B cell (primary cell): ENCODE measurements at regions not wholly inside any gene's neighbourhood (a gene's known extent, or its start where the extent isn't known, plus 50 kb on each side); places are given as distances from the start of the nearest gene placed in this dataset.

Experiments
- ATAC-seq: fragments of 200-7000 bp; cut with Tn5 transposase; one replicate; pipeline ENCODE4 v1.10.0; 2021; ENCODE audit warnings: low read depth, mild to moderate bottlenecking, moderate number of reproducible peaks, moderate library complexity
- CTCF ChIA-PET: fragments of 350-600 bp; sonication (Branson Sonifier 250); formaldehyde crosslinking; loops from one replicate; lab custom pipeline; 2021; ENCODE audit warnings: antibody characterized with exemption, inconsistent platforms; lab: Charles Lee
- POLR2A ChIA-PET: fragments of 350-600 bp; sonication (Branson Sonifier 250); formaldehyde crosslinking; loops from one replicate; lab custom pipeline; 2021; ENCODE audit warnings: antibody characterized with exemption; lab: Charles Lee
- DNase-seq: peaks from one replicate; pipeline ENCODE4 v3.0.0; 2013
- H2AFZ ChIP-seq: 2 replicates; pipeline ENCODE4 v1.6.1; 2012; ENCODE audit warnings: mild to moderate bottlenecking, low read depth, low read length; ENCODE audit not compliant: insufficient read depth, poor library complexity, severe bottlenecking
- H3K27ac ChIP-seq, 2 donors: 1 replicate in 1 of 2; 2 replicates in 1 of 2; pipeline ENCODE4 v1.5.1; 2012 to 2013; ENCODE audit warnings: low read length in 2 of 2, mild to moderate bottlenecking in 2 of 2, moderate library complexity in 1 of 2
- H3K27me3 ChIP-seq, 4 experiments: fragments of 200-600 bp in 1 of 4; sonication (generic) in 1 of 4; replicated peaks in 1 of 4; 1 replicate in 2 of 4; 2 replicates in 2 of 4; pipeline versions ENCODE4 v1.6.1 to v1.7.0; 2013 to 2016; ENCODE audit warnings: low read length in 3 of 4, mild to moderate bottlenecking in 2 of 4, mixed read lengths in 1 of 4, moderate library complexity in 1 of 4; ENCODE audit not compliant: insufficient read depth in 4 of 4, control insufficient read depth in 3 of 4; ENCODE audit errors: control extremely low read depth in 1 of 4
- H3K36me3 ChIP-seq, 2 experiments: replicated peaks in 1 of 2; 1 replicate in 1 of 2; 2 replicates in 1 of 2; pipeline versions ENCODE4 v1.6.1 to v1.7.1; 2013; ENCODE audit warnings: low read length in 1 of 2; ENCODE audit not compliant: insufficient read depth in 2 of 2, control insufficient read depth in 1 of 2; ENCODE audit errors: control extremely low read depth in 1 of 2, extremely low read depth in 1 of 2
- H3K4me1 ChIP-seq, 2 donors: fragments of 200-600 bp in 1 of 2; sonication (generic) in 1 of 2; 1 replicate in 1 of 2; 2 replicates in 1 of 2; pipeline versions ENCODE4 v1.5.1 to v1.6.1; 2013 to 2017; ENCODE audit warnings: low read length in 2 of 2; ENCODE audit not compliant: control insufficient read depth in 2 of 2, insufficient read depth in 2 of 2
- H3K4me2 ChIP-seq: replicated peaks from 2 replicates; pipeline ENCODE3; 2012; ENCODE audit warnings: mild to moderate bottlenecking, low read depth, low read length; ENCODE audit not compliant: poor library complexity, severe bottlenecking
- H3K4me3 ChIP-seq, 5 experiments: fragments of 200-600 bp in 1 of 5; sonication (generic) in 1 of 5; 1 replicate in 3 of 5; 2 replicates in 2 of 5; pipeline versions ENCODE4 v1.5.1 to v1.7.0; 2011 to 2016; ENCODE audit warnings: low read length in 4 of 5, mild to moderate bottlenecking in 4 of 5, low read depth in 2 of 5, control low read depth in 1 of 5, moderate library complexity in 1 of 5; ENCODE audit not compliant: insufficient read depth in 1 of 5; ENCODE audit errors: control extremely low read depth in 1 of 5, extremely low read depth in 1 of 5
- H3K79me2 ChIP-seq: fragments of 200-600 bp; sonication (generic); one replicate; pipeline ENCODE4 v1.6.0; 2016; ENCODE audit warnings: low read length; ENCODE audit not compliant: control insufficient read depth, insufficient read depth
- H3K9ac ChIP-seq: fragments of 200-600 bp; sonication (generic); 2 replicates; pipeline ENCODE4 v1.6.1; 2017; ENCODE audit warnings: mild to moderate bottlenecking, low read length, moderate library complexity
- H3K9me3 ChIP-seq, 3 donors: one replicate each; pipeline versions ENCODE4 v1.6.1 to v1.7.1; 2013; ENCODE audit warnings: low read length in 2 of 3; ENCODE audit not compliant: control insufficient read depth in 2 of 3, insufficient read depth in 1 of 3; ENCODE audit errors: control extremely low read depth in 1 of 3
- H4K20me1 ChIP-seq: 2 replicates; pipeline ENCODE4 v1.6.0; 2012; ENCODE audit warnings: mild to moderate bottlenecking, low read length; ENCODE audit not compliant: insufficient read depth, control insufficient read depth, poor library complexity, severe bottlenecking
- H3K27ac Mint-ChIP-seq: one replicate; pipeline ENCODE4 v1.8.0; 2021; ENCODE audit warnings: mixed read lengths
- H3K27me3 Mint-ChIP-seq: one replicate; pipeline ENCODE4 v1.8.0; 2021; ENCODE audit warnings: mixed read lengths
- H3K4me1 Mint-ChIP-seq: one replicate; pipeline ENCODE4 v1.8.0; 2021; ENCODE audit warnings: mixed read lengths
- H3K4me3 Mint-ChIP-seq: one replicate; pipeline ENCODE4 v1.8.0; 2021; ENCODE audit warnings: mixed read lengths
- H3K9me3 Mint-ChIP-seq: one replicate; pipeline ENCODE4 v1.8.0; 2022; ENCODE audit warnings: mixed read lengths; ENCODE audit not compliant: insufficient read depth
- EZH2 ChIP-seq: IDR thresholded peaks from 2 replicates; pipeline ENCODE4 v1.6.1; 2012; ENCODE audit warnings: borderline replicate concordance, low read depth, mild to moderate bottlenecking, moderate library complexity, low read length; ENCODE audit not compliant: insufficient read depth, poor library complexity, severe bottlenecking
- WGBS: methylation state at CpG from one replicate; pipeline ENCODE4 v1.1.5; 2013; ENCODE audit warnings: missing lambda C conversion rate; ENCODE audit not compliant: insufficient coverage; 5-methylcytosine and 5-hydroxymethylcytosine counted together
- intact Hi-C: fragments of 100-400 bp; cut with micrococcal nuclease; formaldehyde crosslinking; loops from one replicate; pipeline ENCODE4 v1.10.0; 2022
- TF ChIP-seq, protein P1 (sequence below): fragments of 200-600 bp; IDR thresholded peaks from one replicate; pipeline ENCODE4 v1.8.0; 2022; ENCODE audit warnings: antibody characterized with exemption, mild to moderate bottlenecking

DNA sequence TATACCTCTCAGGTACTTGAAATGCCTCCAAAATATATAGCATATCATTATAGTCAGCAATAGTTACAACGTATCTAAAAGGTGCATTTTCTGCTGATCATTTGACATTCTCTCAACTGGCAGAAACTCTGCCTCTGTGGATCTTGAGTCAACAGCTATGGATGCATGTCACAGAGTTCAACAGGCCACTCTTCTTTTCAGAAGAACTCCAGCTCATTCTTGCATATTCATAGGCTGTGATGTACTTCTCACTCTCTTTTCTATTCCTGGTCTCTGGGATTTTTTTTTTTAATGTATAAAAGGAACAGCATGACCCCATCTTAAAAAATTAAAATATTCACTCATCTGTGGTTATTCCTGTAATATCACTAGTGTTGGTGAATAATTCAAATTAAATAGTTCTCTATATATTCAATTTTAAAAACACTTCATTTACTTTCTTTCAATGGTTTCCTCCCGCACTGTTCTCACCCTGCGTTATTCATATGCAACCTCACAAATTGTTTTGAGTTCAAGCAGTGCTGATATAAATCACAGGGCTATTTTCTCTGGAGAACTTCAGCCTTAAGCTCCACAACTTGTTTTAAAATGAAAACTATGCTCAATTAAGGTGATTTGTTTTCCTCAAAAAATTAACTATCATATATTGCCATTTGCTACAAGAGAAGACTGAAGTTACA is 1111.2 kb upstream of the ADGRL3 start:
- Histone ChIP-seq H3K36me3 (no peaks in the 10 kb centered on the region), H3K4me2 (no peak overlapping the region), H3K27ac (no peak overlapping the region), H4K20me1 (no peaks in the 10 kb centered on the region), H3K27me3 (no peaks in the 10 kb centered on the region), H3K9me3 (no peaks in the 10 kb centered on the region), H3K4me1 (no peaks in the 10 kb centered on the region), H2AFZ (no peak overlapping the region), H3K4me3 (no peak overlapping the region), H3K9ac (no peak overlapping the region), H3K79me2 (no peaks in the 10 kb centered on the region)
- Mint-ChIP-seq H3K27ac (no peak overlapping the region), H3K4me1 (no peaks in the 10 kb centered on the region), H3K9me3 (no peaks in the 10 kb centered on the region), H3K4me3 (no peak overlapping the region), H3K27me3 (no peaks in the 10 kb centered on the region)
- DNase-seq = no peak
- intact Hi-C loops = no loop called here
- TF ChIP-seq EZH2 = no peak
- TF ChIP-seq, protein P1, sequence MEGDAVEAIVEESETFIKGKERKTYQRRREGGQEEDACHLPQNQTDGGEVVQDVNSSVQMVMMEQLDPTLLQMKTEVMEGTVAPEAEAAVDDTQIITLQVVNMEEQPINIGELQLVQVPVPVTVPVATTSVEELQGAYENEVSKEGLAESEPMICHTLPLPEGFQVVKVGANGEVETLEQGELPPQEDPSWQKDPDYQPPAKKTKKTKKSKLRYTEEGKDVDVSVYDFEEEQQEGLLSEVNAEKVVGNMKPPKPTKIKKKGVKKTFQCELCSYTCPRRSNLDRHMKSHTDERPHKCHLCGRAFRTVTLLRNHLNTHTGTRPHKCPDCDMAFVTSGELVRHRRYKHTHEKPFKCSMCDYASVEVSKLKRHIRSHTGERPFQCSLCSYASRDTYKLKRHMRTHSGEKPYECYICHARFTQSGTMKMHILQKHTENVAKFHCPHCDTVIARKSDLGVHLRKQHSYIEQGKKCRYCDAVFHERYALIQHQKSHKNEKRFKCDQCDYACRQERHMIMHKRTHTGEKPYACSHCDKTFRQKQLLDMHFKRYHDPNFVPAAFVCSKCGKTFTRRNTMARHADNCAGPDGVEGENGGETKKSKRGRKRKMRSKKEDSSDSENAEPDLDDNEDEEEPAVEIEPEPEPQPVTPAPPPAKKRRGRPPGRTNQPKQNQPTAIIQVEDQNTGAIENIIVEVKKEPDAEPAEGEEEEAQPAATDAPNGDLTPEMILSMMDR = no peak
- 72% methylated on average over 3 of the region's 3 CpGs for WGBS
- CTCF ChIA-PET = no interaction called here
- no peak for ATAC-seq
- POLR2A ChIA-PET = no interaction called here

DNA sequence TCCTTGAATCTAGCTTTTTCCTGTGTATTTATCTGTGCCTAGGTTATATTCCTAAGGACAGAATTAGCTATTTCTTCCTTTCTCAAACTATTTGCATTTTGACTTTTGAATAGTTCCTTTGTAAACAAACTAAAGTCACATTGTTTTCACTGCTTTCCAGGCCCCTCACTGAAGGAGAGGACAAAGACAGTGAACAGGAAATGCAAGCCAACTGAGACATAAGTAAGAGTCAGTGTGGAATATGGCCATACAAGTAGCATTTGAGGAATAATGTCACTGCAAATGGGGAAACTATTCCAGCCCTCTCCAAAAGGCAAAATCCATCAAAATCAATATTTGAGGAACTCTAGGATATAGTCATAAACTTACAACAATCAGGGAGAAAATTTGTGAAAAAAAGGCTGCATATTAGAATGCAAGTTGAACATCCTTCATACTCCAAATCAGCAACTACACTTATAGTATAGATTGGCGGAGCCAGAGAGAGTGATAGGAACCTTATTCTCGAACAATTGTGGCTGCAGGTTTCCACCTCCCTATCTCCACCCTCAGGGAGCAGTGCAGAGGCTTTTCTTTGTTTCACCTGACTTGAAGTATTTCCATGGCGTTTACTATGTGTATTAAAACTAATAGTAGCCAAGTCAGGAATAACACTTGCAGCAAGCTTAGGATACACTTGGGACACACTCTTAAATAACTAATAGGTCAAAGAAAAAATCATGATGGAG is 1110.4 kb upstream of the ADGRL3 start:
- Histone ChIP-seq H3K9ac (no peak overlapping the region), H2AFZ (no peak overlapping the region), H3K4me2 (no peak overlapping the region), H3K27me3 (no peaks in the 10 kb centered on the region), H3K4me1 (no peaks in the 10 kb centered on the region), H3K9me3 (no peaks in the 10 kb centered on the region), H3K27ac (no peak overlapping the region), H3K4me3 (no peak overlapping the region), H3K36me3 (no peaks in the 10 kb centered on the region), H3K79me2 (no peaks in the 10 kb centered on the region), H4K20me1 (no peaks in the 10 kb centered on the region)
- no peak overlapping the region for H3K4me3 Mint-ChIP-seq
- DNase-seq = no peak
- H3K27me3 Mint-ChIP-seq = no peaks in the 10 kb centered on the region
- H3K9me3 Mint-ChIP-seq = no peaks in the 10 kb centered on the region
- WGBS = no CpG with 5 or more reads among the region's 3 CpGs
- ChIA-PET CTCF (no interaction called here), POLR2A (no interaction called here)
- no peak overlapping the region for H3K27ac Mint-ChIP-seq
- intact Hi-C loops = no loop called here
- H3K4me1 Mint-ChIP-seq = no peaks in the 10 kb centered on the region
- TF ChIP-seq, protein P1 = no peak
- TF ChIP-seq EZH2 = no peak
- ATAC-seq = no peak
